A549 (cell line): ENCODE measurements at regions not wholly inside any gene's neighbourhood (a gene's known extent, or its start where the extent isn't known, plus 50 kb on each side); places are given as distances from the start of the nearest gene placed in this dataset.

Experiments
- ATAC-seq, 2 experiments: fragments of 200-7000 bp in 1 of 2; fragments of >200 bp in 1 of 2; cut with Nextera tagmentation in 1 of 2; cut with Tn5 transposase in 1 of 2; 3 replicates each; pipeline versions ENCODE4 v1.8.0 to v1.9.1; 2018 to 2020; ENCODE audit warnings: mild to moderate bottlenecking in 1 of 2, moderate library complexity in 1 of 2
- CTCF ChIA-PET: fragments of 300-600 bp; sonication (Branson Sonifier 250); formaldehyde crosslinking; extraction: SDS; loops from one replicate; lab custom pipeline; 2021; ENCODE audit warnings: antibody characterized with exemption, inconsistent platforms; lab: Yijun Ruan, JAX
- POLR2A ChIA-PET: fragments of 350-600 bp; formaldehyde crosslinking; extraction: SDS; loops from one replicate; lab custom pipeline; 2021; ENCODE audit warnings: antibody characterized with exemption, inconsistent platforms; lab: Yijun Ruan, JAX
- DNase-seq, 2 experiments: peaks; one replicate each; pipeline versions ENCODE4 v3.0.0 to v3.0.0-alpha.2; 2011 to 2016; ENCODE audit warnings: low read depth in 1 of 2, low spot score in 1 of 2
- FAIRE-seq: peaks from 2 replicates; lab custom pipeline; 2011; peaks lifted over from hg19 to GRCh38; lab: Jason Lieb, UNC
- H3K27ac ChIP-seq, 2 experiments: fragments of >200 bp; sonication (Bioruptor Twin); formaldehyde crosslinking; 3 replicates each; pipeline ENCODE4 v1.5.1; 2016 to 2017
- H3K4me1 ChIP-seq: fragments of >200 bp; sonication (Bioruptor Twin); formaldehyde crosslinking; 3 replicates; pipeline ENCODE4 v1.6.1; 2016
- H3K4me2 ChIP-seq: fragments of >200 bp; sonication (Bioruptor Twin); formaldehyde crosslinking; 3 replicates; pipeline ENCODE4 v1.6.1; 2016
- H3K4me3 ChIP-seq: fragments of >200 bp; sonication (Bioruptor Twin); formaldehyde crosslinking; 3 replicates; pipeline ENCODE4 v1.5.1; 2016
- H3K9me3 ChIP-seq: fragments of >200 bp; sonication (Bioruptor Twin); formaldehyde crosslinking; 3 replicates; pipeline ENCODE4 v1.6.1; 2016
- CBX2 ChIP-seq: fragments of 200-600 bp; sonication (generic); IDR thresholded peaks from 2 replicates; pipeline ENCODE4 v1.6.1; 2016; ENCODE audit warnings: low read depth, mild to moderate bottlenecking, borderline replicate concordance
- CHD4 ChIP-seq: fragments of 200-600 bp; sonication (generic); IDR thresholded peaks from 2 replicates; pipeline ENCODE4 v1.6.1; 2016; ENCODE audit warnings: antibody characterized with exemption, mild to moderate bottlenecking, borderline replicate concordance
- EHF ChIP-seq: fragments of 250-450 bp; sonication (Bioruptor Pico); IDR thresholded peaks from 2 replicates; pipeline ENCODE4 v1.5.0; 2020; ENCODE audit warnings: mild to moderate bottlenecking
- EHMT2 ChIP-seq: fragments of 200-600 bp; sonication (generic); IDR thresholded peaks from 2 replicates; pipeline ENCODE4 v1.6.1; 2016; ENCODE audit warnings: antibody characterized with exemption, low read depth, mild to moderate bottlenecking, moderate library complexity
- EP300 ChIP-seq, 2 experiments: fragments of >200 bp; sonication (Bioruptor Twin); formaldehyde crosslinking; IDR thresholded peaks; 2 replicates in 1 of 2; 3 replicates in 1 of 2; pipeline ENCODE4 v1.6.1; 2016 to 2017
- HDAC2 ChIP-seq: fragments of 200-600 bp; sonication (generic); IDR thresholded peaks from 2 replicates; pipeline ENCODE4 v1.6.1; 2016
- HEYL ChIP-seq: fragments of 250-450 bp; sonication (Bioruptor Pico); IDR thresholded peaks from 2 replicates; pipeline ENCODE4 v1.8.0; 2021; ENCODE audit warnings: mild to moderate bottlenecking, moderate library complexity
- HOXB13 ChIP-seq: fragments of 250-450 bp; sonication (Bioruptor Pico); IDR thresholded peaks from 2 replicates; pipeline ENCODE4 v1.5.0; 2020; ENCODE audit warnings: low read depth, mild to moderate bottlenecking, moderate library complexity
- JUNB ChIP-seq: fragments of >200 bp; sonication (Bioruptor Twin); formaldehyde crosslinking; IDR thresholded peaks from 2 replicates; pipeline ENCODE4 v1.6.1; 2016
- KDM1A ChIP-seq: fragments of 200-600 bp; sonication (generic); IDR thresholded peaks from 2 replicates; pipeline ENCODE4 v1.6.1; 2016; ENCODE audit warnings: low read depth, mild to moderate bottlenecking
- KDM5A ChIP-seq: fragments of 200-600 bp; sonication (generic); IDR thresholded peaks from 2 replicates; pipeline ENCODE4 v1.6.1; 2016; ENCODE audit warnings: antibody characterized with exemption, mild to moderate bottlenecking
- MAFK ChIP-seq: fragments of 450-650 bp; IDR thresholded peaks from 2 replicates; pipeline ENCODE4 v1.6.1; 2014; ENCODE audit not compliant: partially characterized antibody
- MYC ChIP-seq: IDR thresholded peaks from 2 replicates; pipeline ENCODE4 v1.6.1; 2012; ENCODE audit warnings: mild to moderate bottlenecking, inconsistent platforms, low read length, improper control_type of control experiment, borderline replicate concordance
- NFE2L2 ChIP-seq: fragments of 150-350 bp; conservative IDR thresholded peaks from 2 replicates; pipeline ENCODE4 v1.6.1; 2014; ENCODE audit warnings: low read length
- PHF8 ChIP-seq: fragments of 200-600 bp; sonication (generic); IDR thresholded peaks from 2 replicates; pipeline ENCODE4 v1.6.1; 2016; ENCODE audit warnings: low read depth, mild to moderate bottlenecking, antibody characterized with exemption, moderate library complexity, borderline replicate concordance
- RAD21 ChIP-seq, 2 experiments: fragments of >200 bp in 1 of 2; sonication (Bioruptor Twin) in 1 of 2; formaldehyde crosslinking in 1 of 2; IDR thresholded peaks in 1 of 2; conservative IDR thresholded peaks in 1 of 2; 2 replicates in 1 of 2; 3 replicates in 1 of 2; pipeline ENCODE4 v1.6.1; 2012 to 2018; ENCODE audit warnings: inconsistent platforms in 1 of 2
- RFX5 ChIP-seq: fragments of 450-650 bp; IDR thresholded peaks from 2 replicates; pipeline ENCODE4 v1.7.1; 2014; ENCODE audit warnings: antibody characterized with exemption, mild to moderate bottlenecking, moderate library complexity
- RNF2 ChIP-seq: fragments of 200-600 bp; sonication (generic); IDR thresholded peaks from 2 replicates; pipeline ENCODE4 v1.6.1; 2016; ENCODE audit warnings: low read depth, mild to moderate bottlenecking, antibody characterized with exemption, moderate library complexity, borderline replicate concordance
- SMC3 ChIP-seq: fragments of >200 bp; sonication (Bioruptor Twin); formaldehyde crosslinking; IDR thresholded peaks from 3 replicates; pipeline ENCODE4 v1.6.1; 2018; ENCODE audit warnings: inconsistent platforms
- TFCP2L1 ChIP-seq: fragments of 250-450 bp; sonication (Bioruptor Pico); IDR thresholded peaks from 2 replicates; pipeline ENCODE4 v1.5.0; 2021; ENCODE audit warnings: mild to moderate bottlenecking
- TP53 ChIP-seq: fragments of 250-450 bp; sonication (Bioruptor Pico); IDR thresholded peaks from 2 replicates; pipeline ENCODE4 v1.5.0; 2021; ENCODE audit warnings: mild to moderate bottlenecking, moderate library complexity
- ZC3H11A ChIP-seq: fragments of 450-650 bp; IDR thresholded peaks from 2 replicates; pipeline ENCODE4 v1.6.1; 2014; ENCODE audit warnings: antibody characterized with exemption, mild to moderate bottlenecking
- ZFP36 ChIP-seq: fragments of 450-650 bp; IDR thresholded peaks from 2 replicates; pipeline ENCODE4 v1.6.1; 2014; ENCODE audit warnings: borderline replicate concordance; ENCODE audit not compliant: partially characterized antibody
- WGBS: methylation state at CpG from one replicate; pipeline ENCODE4 v1.1.6; 2017; ENCODE audit errors: missing lambda C conversion rate; 5-methylcytosine and 5-hydroxymethylcytosine counted together
- TF ChIP-seq, protein P1 (sequence below): IDR thresholded peaks from 2 replicates; pipeline ENCODE4 v1.6.1; 2012
- TF ChIP-seq, protein P2 (sequence below): fragments of 450-650 bp; IDR thresholded peaks from 2 replicates; pipeline ENCODE4 v1.6.1; 2014; ENCODE audit warnings: antibody characterized with exemption
- TF ChIP-seq, protein P3 (sequence below): fragments of 250-450 bp; sonication (Bioruptor Pico); IDR thresholded peaks from 2 replicates; pipeline ENCODE4 v1.5.0; 2021; ENCODE audit warnings: mild to moderate bottlenecking, moderate library complexity, borderline replicate concordance

DNA sequence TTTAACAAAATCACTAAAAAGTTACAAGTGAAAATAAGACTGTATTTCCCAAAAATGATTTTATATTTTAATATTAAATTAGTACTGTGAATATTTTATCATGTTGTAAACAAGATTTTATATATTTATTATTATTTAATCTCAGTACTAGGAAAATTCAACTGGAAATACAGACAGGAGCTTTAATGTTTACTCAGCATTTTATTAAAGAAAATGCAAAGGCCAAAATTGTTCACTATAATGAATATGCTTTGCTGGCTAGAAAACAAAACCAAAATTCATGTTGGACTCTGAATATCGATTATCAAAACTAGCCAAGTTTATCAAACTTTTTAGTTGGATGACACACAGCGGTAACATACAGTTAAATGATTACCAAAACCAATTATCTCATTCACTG lies 782.3 kb downstream of the AMY1C start:
- 44% methylated on average over 2 of the region's 2 CpGs for WGBS
- Histone ChIP-seq H3K4me3 (no peak overlapping the region), H3K4me2 (no peak overlapping the region), H3K9me3 (no peaks in the 10 kb centered on the region), H3K4me1 (no peaks in the 10 kb centered on the region), H3K27ac (no peak overlapping the region)
- ATAC-seq (no peak), FAIRE-seq (no peak), DNase-seq (no peak)
- CTCF ChIA-PET = no interaction called here
- POLR2A ChIA-PET = no interaction called here
- TF ChIP-seq EHMT2 = no peak
- peak; percentile 25 for TF ChIP-seq MAFK

DNA sequence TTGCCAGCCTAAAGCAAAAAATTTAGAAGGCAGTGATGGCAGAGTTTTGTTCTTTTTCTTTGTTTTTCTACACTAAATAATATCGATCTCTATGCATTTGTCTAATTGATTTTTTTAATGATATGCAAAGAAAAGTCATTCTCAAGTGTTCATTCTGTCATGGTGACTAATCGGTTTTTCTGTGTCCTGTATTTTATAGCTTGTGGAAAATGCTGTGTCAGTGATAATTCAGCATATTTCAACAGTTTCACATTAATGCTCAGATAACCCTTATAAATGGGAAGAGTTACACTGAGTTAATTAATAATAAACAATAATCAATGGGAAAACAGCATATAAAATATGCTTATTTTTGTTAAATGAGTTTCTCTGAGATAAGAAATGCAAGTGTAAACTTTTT lies 824.9 kb downstream of the AMY1C start:
- no peaks in the 10 kb centered on the region for H3K9me3 ChIP-seq
- 4% methylated on average over 2 of the region's 2 CpGs for WGBS
- peak; percentile 57 for TF ChIP-seq MAFK
- no peak for TF ChIP-seq ZFP36
- no peak overlapping the region for H3K4me3 ChIP-seq
- ChIA-PET POLR2A (no interaction called here), CTCF (no interaction called here)
- no peak overlapping the region for H3K27ac ChIP-seq
- DNase-seq (peak in 1 of 2 experiments; percentile 1), ATAC-seq (no peak), FAIRE-seq (no peak)
- H3K4me1 ChIP-seq = no peaks in the 10 kb centered on the region
- H3K4me2 ChIP-seq = no peak overlapping the region

DNA sequence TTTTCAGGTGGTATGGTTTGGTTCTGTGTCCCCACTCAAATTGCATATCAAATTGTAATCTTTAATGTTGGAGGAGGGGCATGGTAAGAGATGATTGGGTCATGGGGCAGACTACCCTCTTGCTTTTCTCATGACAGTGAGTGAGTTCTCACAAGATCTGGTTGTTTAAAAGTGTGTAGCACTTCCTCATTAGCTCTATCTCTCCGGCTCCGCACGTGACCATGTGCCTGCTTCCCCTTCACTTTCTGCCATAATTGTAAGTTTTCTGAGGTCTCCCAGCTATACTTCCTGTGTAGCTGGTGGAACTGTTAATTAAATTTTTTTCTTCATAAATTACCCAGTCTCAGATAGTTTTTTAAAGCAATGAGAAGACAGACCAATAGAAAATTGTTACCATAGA lies 843.2 kb downstream of the AMY1C start:
- ChIA-PET POLR2A (no interaction called here), CTCF (no interaction called here)
- no peak for TF ChIP-seq EHF (CRISPR knock-in tag)
- TF ChIP-seq, protein P1, sequence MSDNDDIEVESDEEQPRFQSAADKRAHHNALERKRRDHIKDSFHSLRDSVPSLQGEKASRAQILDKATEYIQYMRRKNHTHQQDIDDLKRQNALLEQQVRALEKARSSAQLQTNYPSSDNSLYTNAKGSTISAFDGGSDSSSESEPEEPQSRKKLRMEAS = no peak
- no peak overlapping the region for H3K27ac ChIP-seq
- H3K4me2 ChIP-seq = no peak overlapping the region
- ATAC-seq (no peak), FAIRE-seq (no peak), DNase-seq (no peak)
- H3K4me1 ChIP-seq = no peaks in the 10 kb centered on the region
- H3K4me3 ChIP-seq = no peak overlapping the region
- WGBS = 59% methylated on average over 3 of the region's 3 CpGs
- H3K9me3 ChIP-seq = no peaks in the 10 kb centered on the region

DNA sequence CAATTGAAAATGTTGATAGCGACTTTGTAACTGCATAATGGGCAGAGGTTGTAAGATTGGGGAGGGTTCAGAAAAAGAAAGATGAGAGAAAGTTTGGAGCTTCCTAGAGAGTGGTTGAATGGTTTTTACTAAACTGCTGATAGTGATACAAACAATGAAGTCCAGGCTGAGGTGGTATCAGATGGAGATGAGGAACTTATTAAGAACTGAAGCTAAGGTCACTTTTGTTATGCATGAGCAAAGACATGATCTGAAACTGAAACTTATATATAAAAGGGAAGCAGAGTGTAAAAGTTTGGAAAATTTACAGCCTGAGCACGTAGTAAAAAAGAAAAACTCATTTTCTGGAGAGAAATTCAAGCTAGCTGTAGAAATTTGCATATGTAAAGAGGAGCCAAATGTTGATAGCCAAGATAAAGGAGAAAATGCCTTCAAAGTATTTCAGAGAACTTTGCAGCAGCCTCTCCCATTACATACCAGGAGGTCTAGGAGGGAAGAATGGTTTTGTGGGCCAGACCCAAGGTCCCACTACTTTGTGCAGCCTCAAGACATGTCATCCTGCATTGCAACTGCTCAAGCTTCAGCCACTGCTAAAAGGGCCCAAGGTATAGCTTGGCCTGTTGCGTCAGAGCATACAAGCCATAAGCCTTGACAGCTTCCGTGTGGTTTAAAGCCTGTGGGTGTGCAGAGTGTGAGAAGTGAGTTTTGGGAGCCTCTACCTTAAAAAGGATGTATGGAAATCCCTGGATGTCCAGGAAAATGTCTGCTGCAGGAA lies 843.9 kb downstream of the AMY1C start:
- Histone ChIP-seq H3K9me3 (no peaks in the 10 kb centered on the region), H3K4me2 (no peak overlapping the region), H3K4me1 (no peaks in the 10 kb centered on the region), H3K4me3 (no peak overlapping the region)
- POLR2A ChIA-PET = no interaction called here
- ATAC-seq (no peak), FAIRE-seq (no peak)
- WGBS = 1% methylated on average over 4 of the region's 4 CpGs
- no peak for TF ChIP-seq NFE2L2
- TF ChIP-seq KDM1A = no peak
- no peak for TF ChIP-seq SMC3
- no peak for TF ChIP-seq MYC
- TF ChIP-seq HDAC2 = no peak
- TF ChIP-seq RNF2 = no peak
- no peak for TF ChIP-seq KDM5A
- TF ChIP-seq PHF8 = no peak
- TF ChIP-seq, all 56 proteins: peak for 0
- DNase-seq = no peak
- no peak overlapping the region for H3K27ac ChIP-seq
- CTCF ChIA-PET = no interaction called here

DNA sequence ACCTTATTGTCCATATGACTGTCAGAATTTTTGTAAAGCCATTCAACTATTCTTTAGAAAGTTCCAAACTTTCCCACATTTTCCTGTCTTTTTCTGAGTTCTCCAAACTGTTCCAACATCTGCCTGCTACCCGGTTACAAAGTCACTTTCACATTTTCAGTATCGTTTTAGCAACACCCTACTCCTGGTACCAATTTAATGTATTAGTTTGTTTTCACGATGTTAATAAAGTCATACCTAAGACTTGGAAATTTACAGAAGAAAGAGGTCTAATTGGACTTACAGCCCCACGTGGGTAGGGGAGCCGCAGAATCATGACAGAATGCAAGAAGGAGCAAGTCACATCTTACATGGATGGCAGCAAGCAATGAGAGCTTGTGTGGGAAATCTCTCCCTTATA lies 867.8 kb downstream of the AMY1C start:
- 14% methylated on average over 5 of the region's 5 CpGs for WGBS
- H3K4me1 ChIP-seq = no peaks in the 10 kb centered on the region
- H3K27ac ChIP-seq = no peak overlapping the region
- H3K4me3 ChIP-seq = no peak overlapping the region
- ChIA-PET CTCF (no interaction called here), POLR2A (no interaction called here)
- ATAC-seq = no peak
- FAIRE-seq = no peak
- no peaks in the 10 kb centered on the region for H3K9me3 ChIP-seq
- DNase-seq = no peak
- no peak overlapping the region for H3K4me2 ChIP-seq
- TF ChIP-seq CHD4 = no peak
- no peak for TF ChIP-seq TP53 (CRISPR knock-in tag)
- TF ChIP-seq ZC3H11A = no peak
- TF ChIP-seq HEYL = no peak
- no peak for TF ChIP-seq RFX5
- TF ChIP-seq CBX2 = no peak
- no peak for TF ChIP-seq EHF (CRISPR knock-in tag)
- TF ChIP-seq, protein P2, sequence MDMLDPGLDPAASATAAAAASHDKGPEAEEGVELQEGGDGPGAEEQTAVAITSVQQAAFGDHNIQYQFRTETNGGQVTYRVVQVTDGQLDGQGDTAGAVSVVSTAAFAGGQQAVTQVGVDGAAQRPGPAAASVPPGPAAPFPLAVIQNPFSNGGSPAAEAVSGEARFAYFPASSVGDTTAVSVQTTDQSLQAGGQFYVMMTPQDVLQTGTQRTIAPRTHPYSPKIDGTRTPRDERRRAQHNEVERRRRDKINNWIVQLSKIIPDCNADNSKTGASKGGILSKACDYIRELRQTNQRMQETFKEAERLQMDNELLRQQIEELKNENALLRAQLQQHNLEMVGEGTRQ = no peak
- TF ChIP-seq, protein P3, sequence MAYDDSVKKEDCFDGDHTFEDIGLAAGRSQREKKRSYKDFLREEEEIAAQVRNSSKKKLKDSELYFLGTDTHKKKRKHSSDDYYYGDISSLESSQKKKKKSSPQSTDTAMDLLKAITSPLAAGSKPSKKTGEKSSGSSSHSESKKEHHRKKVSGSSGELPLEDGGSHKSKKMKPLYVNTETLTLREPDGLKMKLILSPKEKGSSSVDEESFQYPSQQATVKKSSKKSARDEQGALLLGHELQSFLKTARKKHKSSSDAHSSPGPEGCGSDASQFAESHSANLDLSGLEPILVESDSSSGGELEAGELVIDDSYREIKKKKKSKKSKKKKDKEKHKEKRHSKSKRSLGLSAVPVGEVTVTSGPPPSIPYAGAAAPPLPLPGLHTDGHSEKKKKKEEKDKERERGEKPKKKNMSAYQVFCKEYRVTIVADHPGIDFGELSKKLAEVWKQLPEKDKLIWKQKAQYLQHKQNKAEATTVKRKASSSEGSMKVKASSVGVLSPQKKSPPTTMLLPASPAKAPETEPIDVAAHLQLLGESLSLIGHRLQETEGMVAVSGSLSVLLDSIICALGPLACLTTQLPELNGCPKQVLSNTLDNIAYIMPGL (CRISPR knock-in tag) = no peak
- no peak for TF ChIP-seq TFCP2L1 (CRISPR knock-in tag)
- no peak for TF ChIP-seq RAD21 (conservative IDR thresholded peaks at IDR 0.05 in 1 of 2, IDR thresholded peaks at IDR 0.05 in 1 of 2)
- no peak for TF ChIP-seq EP300 (IDR thresholded peaks at IDR 0.05)
- TF ChIP-seq NFE2L2 = no peak
- no peak for TF ChIP-seq HOXB13
- TF ChIP-seq JUNB = no peak
- TF ChIP-seq KDM1A = no peak
